HepG2 (cell line): ENCODE measurements at regions not wholly inside any gene's neighbourhood (a gene's known extent, or its start where the extent isn't known, plus 50 kb on each side); places are given as distances from the start of the nearest gene placed in this dataset.
"Not testable (repeated sequence)": the region's sequence is repeated elsewhere in the genome, so short reads cannot be mapped to it uniquely, and the experiment has no call there.

Experiments used
- ATAC-seq: fragments of 200-7000 bp; cut with Tn5 transposase; 3 replicates; pipeline ENCODE4 v1.9.1; 2020; ENCODE audit warnings: mild to moderate bottlenecking, moderate library complexity
- BruUV-seq: library from RNA; stranded (reverse); fragments of 400-500 nt; replicated peaks from 2 replicates; lab custom pipeline; 2021; lab: Mats Ljungman, UMichigan
- CTCF ChIA-PET: fragments of 300-600 bp; formaldehyde crosslinking; extraction: SDS; loops from one replicate; lab custom pipeline; 2021; ENCODE audit warnings: low total read pairs, inconsistent platforms, low intra/inter-chr PET ratio; lab: Yijun Ruan, JAX
- POLR2A ChIA-PET: fragments of 350-600 bp; sonication (Branson Sonifier 250); formaldehyde crosslinking; loops from one replicate; lab custom pipeline; 2020; ENCODE audit warnings: antibody characterized with exemption, inconsistent platforms; lab: Yijun Ruan, JAX
- DNase-seq: peaks from one replicate; pipeline ENCODE4 v3.0.0-alpha.2; 2015; ENCODE audit warnings: low spot score
- FAIRE-seq: peaks from 3 replicates; lab custom pipeline; 2011; peaks lifted over from hg19 to GRCh38; lab: Jason Lieb, UNC
- H2AFZ ChIP-seq: one replicate; pipeline ENCODE4 v1.6.1; 2011; ENCODE audit warnings: low read length, inconsistent platforms
- H3K27ac ChIP-seq: fragments of 300-600 bp; 3 replicates; pipeline ENCODE4 v1.8.0; 2011; ENCODE audit warnings: mixed run types, mild to moderate bottlenecking, mixed read lengths, low read length, inconsistent platforms; ENCODE audit not compliant: insufficient read depth; ENCODE audit errors: extremely low read length
- H3K27me3 ChIP-seq, 2 experiments: fragments of 200-600 bp in 1 of 2; 2 replicates in 1 of 2; 3 replicates in 1 of 2; pipeline versions ENCODE4 v1.6.0 to v1.8.0; 2011; ENCODE audit warnings: low read length in 2 of 2, mild to moderate bottlenecking in 2 of 2, moderate library complexity in 2 of 2, inconsistent platforms in 1 of 2; ENCODE audit not compliant: insufficient read depth in 2 of 2, control insufficient read depth in 1 of 2
- H3K36me3 ChIP-seq, 2 experiments: fragments of 200-600 bp in 1 of 2; replicated peaks in 1 of 2; 2 replicates in 1 of 2; 3 replicates in 1 of 2; pipeline versions ENCODE4 v1.5.1 to v1.8.0; 2011; ENCODE audit warnings: low read length in 2 of 2, inconsistent platforms in 1 of 2; ENCODE audit not compliant: insufficient read depth in 2 of 2, control insufficient read depth in 1 of 2
- H3K4me1 ChIP-seq: 2 replicates; pipeline ENCODE4 v1.5.1; 2012; ENCODE audit warnings: low read length, inconsistent platforms; ENCODE audit not compliant: insufficient read depth
- H3K4me2 ChIP-seq: 2 replicates; pipeline ENCODE4 v1.6.0; 2011; ENCODE audit warnings: low read depth, low read length, inconsistent platforms
- H3K4me3 ChIP-seq, 3 experiments: fragments of 200-600 bp in 1 of 3; sonication (generic), shearing (Covaris generic) in 1 of 3; replicated peaks in 1 of 3; 2 replicates each; pipeline ENCODE4 v1.5.1; 2011 to 2016; ENCODE audit warnings: low read length in 3 of 3, inconsistent platforms in 2 of 3, low read depth in 2 of 3, mild to moderate bottlenecking in 2 of 3, control low read depth in 1 of 3, mixed read lengths in 1 of 3; ENCODE audit not compliant: insufficient read depth in 1 of 3
- H3K79me2 ChIP-seq: one replicate; pipeline ENCODE4 v1.6.1; 2011; ENCODE audit warnings: low read length, inconsistent platforms; ENCODE audit not compliant: insufficient read depth
- H3K9ac ChIP-seq: 2 replicates; pipeline ENCODE4 v1.6.0; 2011; ENCODE audit warnings: mild to moderate bottlenecking, low read depth, low read length, inconsistent platforms; ENCODE audit not compliant: insufficient read depth
- H3K9me3 ChIP-seq: 2 replicates; pipeline ENCODE4 v1.5.1; 2012; ENCODE audit warnings: mild to moderate bottlenecking, low read length
- H4K20me1 ChIP-seq: 2 replicates; pipeline ENCODE4 v1.6.0; 2011; ENCODE audit warnings: inconsistent platforms, mild to moderate bottlenecking, low read length, moderate library complexity; ENCODE audit not compliant: insufficient read depth
- DNMT3B ChIP-seq: conservative IDR thresholded peaks from 2 replicates; pipeline ENCODE4 v1.6.1; 2016; ENCODE audit warnings: missing biosample characterization, control low read depth
- MAFK ChIP-seq, 2 experiments: IDR thresholded peaks in 1 of 2; conservative IDR thresholded peaks in 1 of 2; 2 replicates each; pipeline ENCODE4 v1.6.1; 2011; ENCODE audit warnings: improper control_type of control experiment in 2 of 2, low read length in 2 of 2
- WGBS: methylation state at CpG from one replicate; pipeline ENCODE4 v1.1.6; 2017; ENCODE audit warnings: low lambda C conversion rate; 5-methylcytosine and 5-hydroxymethylcytosine counted together
- in situ Hi-C: cut with HindIII; loops from 2 replicates; pipeline ENCODE4 v1.10.0; 2017; ENCODE audit warnings: low pct_unique_long_range_greater_than_20kb; ENCODE audit not compliant: extremely low pct_ligation_motif_present
- intact Hi-C: fragments of 100-400 bp; cut with micrococcal nuclease; formaldehyde crosslinking; loops from one replicate; pipeline ENCODE4 v1.10.0; 2022; ENCODE audit not compliant: unreplicated experiment

DNA sequence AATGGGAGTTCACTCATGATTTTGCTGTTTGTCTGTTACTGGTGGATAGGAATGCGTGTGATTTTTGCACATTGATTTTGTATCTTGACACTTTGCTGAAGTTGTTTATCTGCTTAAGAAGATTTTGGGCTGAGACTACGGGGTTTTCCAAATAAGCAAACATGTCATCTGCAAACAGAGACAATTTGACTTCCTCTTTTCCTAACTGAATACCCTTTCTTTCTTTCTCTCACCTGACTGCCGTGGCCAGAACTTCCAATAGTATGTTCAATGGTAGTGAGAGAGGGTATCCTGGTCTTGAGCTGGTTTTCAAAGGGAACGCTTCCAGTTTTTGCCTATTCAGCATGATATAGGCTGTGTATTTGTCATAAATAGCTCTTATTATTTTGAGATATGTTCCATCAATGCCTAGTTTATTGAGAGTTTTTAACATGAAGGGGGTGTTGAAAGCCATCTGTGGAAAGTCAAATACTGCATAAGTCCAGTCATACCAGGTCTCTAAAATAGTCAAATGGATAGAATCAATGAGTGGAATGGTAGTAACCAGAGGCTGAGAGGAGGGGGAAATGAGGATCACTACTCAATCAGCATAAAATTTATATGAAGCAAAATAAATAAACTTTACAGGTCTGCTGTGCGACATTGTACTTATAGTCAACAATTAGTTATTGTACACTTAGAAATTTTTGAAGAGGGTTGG, 610.4 kb upstream of the ADGRB3 start:
- WGBS, result 9% methylated on average over 5 of the region's 5 CpGs
- H2AFZ ChIP-seq, result no peak overlapping the region
- no peaks in the 10 kb centered on the region for H3K36me3 ChIP-seq
- DNase-seq (no peak), ATAC-seq (no peak), FAIRE-seq (no peak)
- POLR2A ChIA-PET, result no interaction called here
- H3K27me3 ChIP-seq, result no peaks in the 10 kb centered on the region; a peak in 1 of 5 replicates
- no peak overlapping the region for H3K4me2 ChIP-seq
- H3K79me2 ChIP-seq, result no peaks in the 10 kb centered on the region
- H3K9me3 ChIP-seq, result no peaks in the 10 kb centered on the region
- H4K20me1 ChIP-seq, result no peaks in the 10 kb centered on the region
- H3K4me1 ChIP-seq, result no peaks in the 10 kb centered on the region
- intact Hi-C loops, result no loop called here
- CTCF ChIA-PET, result no interaction called here
- H3K27ac ChIP-seq, result no peak overlapping the region
- in situ Hi-C loops, result no loop called here
- TF ChIP-seq MAFK (conservative IDR thresholded peaks at IDR 0.05 in 1 of 2, IDR thresholded peaks at IDR 0.05 in 1 of 2; ENCODE audit: low read length in 2 of 2), result peak in 1 of 2 experiments; percentile 37; a peak in 2 of 4 replicates
- no peak for TF ChIP-seq DNMT3B (CRISPR knock-in tag)
- TF ChIP-seq, all 625 proteins: peak for 1
- H3K4me3 ChIP-seq, result no peak overlapping the region
- no peak overlapping the region for H3K9ac ChIP-seq
- no TSS peak for BruUV-seq

- POLR2A ChIA-PET, H3K4me3 ChIP-seq, H3K79me2 ChIP-seq, BruUV-seq, H3K27me3 ChIP-seq, CTCF ChIA-PET, DNase-seq, intact Hi-C loops, in situ Hi-C loops, H3K36me3 ChIP-seq, H2AFZ ChIP-seq, H3K4me2 ChIP-seq, ATAC-seq, H3K9ac ChIP-seq, H4K20me1 ChIP-seq, H3K9me3 ChIP-seq, H3K4me1 ChIP-seq, FAIRE-seq, H3K27ac ChIP-seq: not testable (repeated sequence)
- 0% methylated on average over 1 of the region's 1 CpG for WGBS
These were observed 612.1 kb upstream of the ADGRB3 start for GRCh38 chr6:68022968-68023367.
